IPS-20b (cell line): ENCODE measurements at regions not wholly inside any gene's neighbourhood (a gene's known extent, or its start where the extent isn't known, plus 50 kb on each side); places are given as distances from the start of the nearest gene placed in this dataset.

Source experiments
- H3K27ac ChIP-seq: one replicate; pipeline ENCODE4 v1.5.1; 2013; ENCODE audit warnings: low read length
- H3K27me3 ChIP-seq: 2 replicates; pipeline ENCODE4 v1.6.1; 2013; ENCODE audit warnings: mild to moderate bottlenecking, low read length, inconsistent platforms; ENCODE audit not compliant: insufficient read depth
- H3K36me3 ChIP-seq: 2 replicates; pipeline ENCODE4 v1.6.1; 2013; ENCODE audit warnings: low read depth, mild to moderate bottlenecking, inconsistent platforms, low read length, moderate library complexity; ENCODE audit not compliant: insufficient read depth
- H3K4me1 ChIP-seq: 2 replicates; pipeline ENCODE4 v1.6.1; 2013; ENCODE audit warnings: mild to moderate bottlenecking, control low read depth, inconsistent platforms, low read length, moderate library complexity; ENCODE audit not compliant: insufficient read depth
- H3K4me3 ChIP-seq: 2 replicates; pipeline ENCODE4 v1.5.1; 2013; ENCODE audit warnings: mild to moderate bottlenecking, low read length, inconsistent platforms
- H3K9ac ChIP-seq: 2 replicates; pipeline ENCODE4 v1.6.1; 2013; ENCODE audit warnings: low read depth, mild to moderate bottlenecking, inconsistent platforms, low read length, moderate library complexity
- H3K9me3 ChIP-seq: 2 replicates; pipeline ENCODE4 v1.6.1; 2013; ENCODE audit warnings: mild to moderate bottlenecking, low read depth, low read length, inconsistent platforms; ENCODE audit not compliant: insufficient read depth

DNA sequence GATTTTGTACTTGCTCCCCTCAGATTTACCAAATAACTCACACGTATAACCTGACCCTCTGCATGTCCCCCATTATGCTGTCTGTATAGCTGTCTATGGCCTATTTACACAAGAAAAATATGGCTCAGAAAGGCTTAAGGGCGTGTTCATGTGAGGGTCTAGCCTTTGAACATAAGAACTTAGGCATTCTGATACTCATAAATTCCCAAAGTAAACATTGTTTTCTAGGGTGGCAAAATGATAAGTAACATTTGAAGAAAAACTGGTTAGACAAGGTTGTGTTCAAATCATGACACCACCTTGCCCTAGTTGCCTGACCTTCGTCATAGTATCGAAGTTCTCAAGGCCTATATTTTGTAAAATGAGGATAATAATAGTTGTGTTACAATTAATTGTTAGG lies 394.6 kb downstream of the LRRIQ3 start:
- H3K4me1 ChIP-seq: no peaks in the 10 kb centered on the region
- H3K27me3 ChIP-seq: no peaks in the 10 kb centered on the region
- H3K27ac ChIP-seq: no peak overlapping the region
- no peak overlapping the region for H3K9ac ChIP-seq
- no peaks in the 10 kb centered on the region for H3K9me3 ChIP-seq
- no peak overlapping the region for H3K4me3 ChIP-seq
- H3K36me3 ChIP-seq: no peaks in the 10 kb centered on the region

GRCh38 chr1:73801912-73802429 lies 396.0 kb downstream of the LRRIQ3 start:
- no peak overlapping the region for H3K27ac ChIP-seq
- H3K4me1 ChIP-seq: no peaks in the 10 kb centered on the region
- H3K27me3 ChIP-seq: no peaks in the 10 kb centered on the region
- no peak overlapping the region for H3K4me3 ChIP-seq
- no peak overlapping the region for H3K9ac ChIP-seq
- H3K36me3 ChIP-seq: no peaks in the 10 kb centered on the region
- H3K9me3 ChIP-seq: no peaks in the 10 kb centered on the region

DNA sequence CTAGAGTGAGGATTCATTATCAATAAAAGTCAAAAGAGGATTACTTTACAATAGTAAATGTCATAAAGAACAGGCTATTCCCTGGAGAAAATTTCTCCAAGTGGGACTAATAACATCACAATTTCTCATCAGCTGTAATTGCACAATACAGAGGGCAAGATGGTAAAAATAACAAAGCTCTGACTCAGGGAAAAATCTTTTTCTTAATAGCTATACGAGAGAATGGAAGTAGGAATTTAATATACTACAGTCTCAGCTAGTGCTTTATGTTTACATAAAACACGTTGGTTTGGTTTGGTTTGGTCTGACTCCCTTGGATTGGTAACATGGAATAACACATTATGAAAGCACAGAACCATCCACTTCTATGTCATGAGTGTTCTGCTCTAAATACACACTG lies 397.6 kb downstream of the LRRIQ3 start:
- no peak overlapping the region for H3K27ac ChIP-seq
- no peaks in the 10 kb centered on the region for H3K9me3 ChIP-seq
- no peaks in the 10 kb centered on the region for H3K36me3 ChIP-seq
- H3K27me3 ChIP-seq: no peaks in the 10 kb centered on the region
- H3K4me1 ChIP-seq: no peaks in the 10 kb centered on the region
- H3K4me3 ChIP-seq: no peak overlapping the region
- no peak overlapping the region for H3K9ac ChIP-seq

DNA sequence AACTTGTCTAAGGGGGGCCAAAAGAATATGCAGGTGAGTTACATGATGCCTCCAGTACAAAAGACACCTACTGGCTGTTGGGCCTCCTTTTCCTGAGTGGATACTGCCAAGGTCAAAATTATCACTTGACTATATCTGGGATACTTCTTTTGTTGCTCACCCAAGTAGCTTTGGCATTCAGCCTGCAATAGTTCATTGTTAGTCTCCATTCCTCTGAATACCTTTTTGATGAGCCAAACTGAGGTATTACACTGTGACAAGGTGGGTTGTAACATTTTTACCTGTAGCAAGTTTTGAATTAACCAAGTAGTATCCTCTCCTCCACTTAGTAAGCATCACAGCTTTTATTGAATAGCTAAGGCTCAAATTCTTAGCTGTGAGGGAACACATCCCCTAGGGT lies 408.0 kb downstream of the LRRIQ3 start:
- H3K27ac ChIP-seq: no peak overlapping the region
- no peak overlapping the region for H3K9ac ChIP-seq
- H3K4me3 ChIP-seq: no peak overlapping the region
- no peaks in the 10 kb centered on the region for H3K36me3 ChIP-seq
- no peaks in the 10 kb centered on the region for H3K4me1 ChIP-seq
- H3K9me3 ChIP-seq: no peaks in the 10 kb centered on the region
- H3K27me3 ChIP-seq: no peaks in the 10 kb centered on the region

DNA sequence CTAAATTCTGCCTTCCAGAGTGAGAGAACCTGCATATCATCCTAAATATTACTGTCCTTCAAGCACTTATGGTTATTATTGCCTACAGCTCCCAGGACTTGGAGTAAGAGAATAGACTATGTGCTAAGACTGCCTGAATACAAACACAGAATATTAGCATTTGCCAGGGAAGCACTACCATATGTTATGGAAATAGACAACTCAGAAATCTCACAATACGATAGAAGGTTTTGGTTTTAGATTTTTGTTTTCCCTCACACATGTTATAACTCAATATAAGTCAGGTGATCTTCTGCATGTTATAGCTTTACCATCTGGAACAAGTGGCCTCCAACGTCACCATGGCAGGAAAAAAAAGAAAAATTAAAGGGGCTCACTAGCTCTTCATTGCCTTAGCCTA lies 413.9 kb downstream of the LRRIQ3 start:
- no peak overlapping the region for H3K9ac ChIP-seq
- no peaks in the 10 kb centered on the region for H3K9me3 ChIP-seq
- no peaks in the 10 kb centered on the region for H3K36me3 ChIP-seq
- H3K4me1 ChIP-seq: no peaks in the 10 kb centered on the region
- no peaks in the 10 kb centered on the region for H3K27me3 ChIP-seq
- no peak overlapping the region for H3K4me3 ChIP-seq
- no peak overlapping the region for H3K27ac ChIP-seq

GRCh38 chr1:73783352-73783751 lies 414.6 kb downstream of the LRRIQ3 start:
- no peak overlapping the region for H3K4me3 ChIP-seq
- no peak overlapping the region for H3K27ac ChIP-seq
- no peaks in the 10 kb centered on the region for H3K9me3 ChIP-seq
- H3K27me3 ChIP-seq: no peaks in the 10 kb centered on the region
- H3K4me1 ChIP-seq: no peaks in the 10 kb centered on the region
- H3K36me3 ChIP-seq: no peaks in the 10 kb centered on the region
- H3K9ac ChIP-seq: no peak overlapping the region

GRCh38 chr1:73782901-73783300 lies 415.1 kb downstream of the LRRIQ3 start:
- H3K27me3 ChIP-seq: no peaks in the 10 kb centered on the region
- no peaks in the 10 kb centered on the region for H3K36me3 ChIP-seq
- no peak overlapping the region for H3K9ac ChIP-seq
- H3K4me1 ChIP-seq: no peaks in the 10 kb centered on the region
- no peak overlapping the region for H3K27ac ChIP-seq
- H3K9me3 ChIP-seq: no peaks in the 10 kb centered on the region
- no peak overlapping the region for H3K4me3 ChIP-seq

- Histone ChIP-seq H3K4me1 (no peaks in the 10 kb centered on the region), H3K4me3 (no peak overlapping the region), H3K9ac (no peak overlapping the region), H3K27ac (no peak overlapping the region), H3K9me3 (no peaks in the 10 kb centered on the region), H3K36me3 (no peaks in the 10 kb centered on the region), H3K27me3 (no peaks in the 10 kb centered on the region)
These were observed 416.7 kb downstream of the LRRIQ3 start for GRCh38 chr1:73781251-73781650.

DNA sequence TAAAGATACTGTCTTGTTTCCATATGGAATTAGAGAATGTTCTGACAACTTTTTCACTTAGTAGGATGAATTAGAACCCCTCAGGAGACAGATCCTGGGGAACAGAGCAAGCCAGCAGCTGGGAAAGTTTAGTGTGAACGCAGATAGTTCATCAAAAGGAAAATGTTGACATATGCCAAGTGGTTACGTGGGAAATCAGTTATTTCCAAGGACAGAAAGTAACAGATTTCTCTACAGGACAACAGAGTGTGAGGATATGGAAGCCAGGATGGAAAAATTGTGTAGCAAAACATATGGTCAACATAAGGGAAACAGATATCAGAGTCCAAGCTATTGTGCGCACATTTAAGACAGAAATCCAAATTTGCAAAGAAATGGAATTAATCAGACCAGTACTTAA lies 419.5 kb downstream of the LRRIQ3 start:
- Histone ChIP-seq H3K27ac (no peak overlapping the region), H3K9ac (no peak overlapping the region), H3K4me1 (no peaks in the 10 kb centered on the region), H3K4me3 (no peak overlapping the region), H3K27me3 (no peaks in the 10 kb centered on the region), H3K36me3 (no peaks in the 10 kb centered on the region), H3K9me3 (no peaks in the 10 kb centered on the region)

GRCh38 chr1:73775896-73776295 lies 422.1 kb downstream of the LRRIQ3 start:
- no peaks in the 10 kb centered on the region for H3K36me3 ChIP-seq
- no peaks in the 10 kb centered on the region for H3K9me3 ChIP-seq
- H3K4me3 ChIP-seq: no peak overlapping the region
- H3K4me1 ChIP-seq: no peaks in the 10 kb centered on the region
- no peak overlapping the region for H3K27ac ChIP-seq
- no peak overlapping the region for H3K9ac ChIP-seq
- no peaks in the 10 kb centered on the region for H3K27me3 ChIP-seq

DNA sequence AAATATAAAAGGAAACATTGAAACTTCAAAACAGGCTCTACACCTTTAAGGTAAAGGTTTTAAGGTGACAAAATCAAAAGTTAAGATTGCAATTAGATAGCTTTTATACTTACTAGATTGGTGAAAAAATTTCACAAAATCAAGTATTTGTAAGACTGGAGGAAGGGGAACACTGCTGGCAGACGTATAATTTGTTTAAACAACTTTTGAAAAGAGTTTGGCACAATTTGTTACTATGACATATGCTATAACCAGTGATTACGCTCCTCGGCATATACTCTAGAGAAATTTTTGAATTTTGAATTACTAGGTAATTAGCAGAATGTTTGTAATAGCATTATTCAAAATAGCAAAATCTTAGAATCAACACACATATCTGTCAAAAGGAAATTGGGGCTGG lies 425.0 kb downstream of the LRRIQ3 start:
- H3K4me1 ChIP-seq: no peaks in the 10 kb centered on the region
- no peak overlapping the region for H3K4me3 ChIP-seq
- H3K36me3 ChIP-seq: no peaks in the 10 kb centered on the region
- no peaks in the 10 kb centered on the region for H3K27me3 ChIP-seq
- H3K27ac ChIP-seq: no peak overlapping the region
- H3K9me3 ChIP-seq: no peaks in the 10 kb centered on the region
- H3K9ac ChIP-seq: no peak overlapping the region

DNA sequence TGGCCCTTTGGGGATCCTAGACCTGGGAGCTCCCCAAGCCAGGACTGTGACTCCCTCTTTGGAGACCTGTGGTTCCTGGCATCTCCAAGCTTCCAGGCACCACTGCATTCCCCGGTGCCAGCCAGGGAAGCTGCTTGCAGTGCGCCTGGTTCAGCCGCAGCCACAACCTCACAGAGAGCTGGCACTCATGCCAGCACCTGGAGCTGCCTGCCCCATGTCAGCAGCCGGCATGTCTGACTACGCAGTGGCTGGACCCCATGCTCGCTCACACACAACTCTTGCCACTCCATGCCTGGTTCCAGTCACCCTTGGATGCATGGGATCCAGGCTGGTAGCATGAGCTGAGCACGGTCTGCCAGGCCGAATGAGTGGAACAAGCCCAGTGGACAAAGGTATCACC lies 426.6 kb downstream of the LRRIQ3 start:
- no peak overlapping the region for H3K27ac ChIP-seq
- no peaks in the 10 kb centered on the region for H3K36me3 ChIP-seq
- no peaks in the 10 kb centered on the region for H3K27me3 ChIP-seq
- no peaks in the 10 kb centered on the region for H3K4me1 ChIP-seq
- H3K9me3 ChIP-seq: no peaks in the 10 kb centered on the region
- H3K4me3 ChIP-seq: no peak overlapping the region
- H3K9ac ChIP-seq: no peak overlapping the region
